SK-N-MC (cell line): ENCODE measurements at regions not wholly inside any gene's neighbourhood (a gene's known extent, or its start where the extent isn't known, plus 50 kb on each side); places are given as distances from the start of the nearest gene placed in this dataset.

Experiments
- DNase-seq: peaks from one replicate; pipeline ENCODE4 v3.0.0-alpha.2; 2011; ENCODE audit warnings: low read depth, low spot score
- H3K27ac ChIP-seq: fragments of 200-600 bp; sonication (generic); 2 replicates; pipeline ENCODE4 v1.5.1; 2016; ENCODE audit warnings: mixed run types
- H3K36me3 ChIP-seq: fragments of 200-600 bp; sonication (generic); 2 replicates; pipeline ENCODE4 v1.6.1; 2017; ENCODE audit warnings: antibody characterized with exemption, low read length, mixed read lengths; ENCODE audit not compliant: insufficient read depth
- H3K4me3 ChIP-seq: fragments of 200-600 bp; sonication (generic); 2 replicates; pipeline ENCODE4 v1.5.1; 2016
- H3K9ac ChIP-seq: fragments of 200-600 bp; sonication (generic); 2 replicates; pipeline ENCODE4 v1.8.0; 2017; ENCODE audit warnings: mixed run types, mixed read lengths; ENCODE audit not compliant: insufficient read length
- H3K9me3 ChIP-seq: fragments of 200-600 bp; sonication (generic); 2 replicates; pipeline ENCODE4 v1.6.1; 2017; ENCODE audit warnings: low read depth, mild to moderate bottlenecking, antibody characterized with exemption, low read length, moderate library complexity, mixed read lengths
- EZH2 ChIP-seq: fragments of 200-600 bp; sonication (generic); IDR thresholded peaks from one replicate; pipeline ENCODE4 v1.6.1; 2017; ENCODE audit warnings: antibody characterized with exemption
- FOXP2 ChIP-seq: optimal IDR thresholded peaks from 2 replicates; pipeline ENCODE3; 2011; ENCODE audit warnings: mild to moderate bottlenecking, moderate library complexity; ENCODE audit not compliant: insufficient read depth; ENCODE audit errors: extremely low read length, control extremely low read depth
- POLR2AphosphoS5 ChIP-seq: IDR thresholded peaks from 2 replicates; pipeline ENCODE4 v1.6.1; 2012; ENCODE audit warnings: mild to moderate bottlenecking, low read depth, low read length, borderline replicate concordance

- no peak overlapping the region for H3K4me3 ChIP-seq
- no peak for DNase-seq
- H3K27ac ChIP-seq = no peak overlapping the region
- TF ChIP-seq EZH2 = no peak
- TF ChIP-seq FOXP2 = no peak
- no peak for TF ChIP-seq POLR2AphosphoS5
- no peaks in the 10 kb centered on the region for H3K9me3 ChIP-seq
- H3K36me3 ChIP-seq = no peaks in the 10 kb centered on the region
- no peak overlapping the region for H3K9ac ChIP-seq
Observed at GRCh38 chr9:79201636-79202035, 370.1 kb upstream of the TLE4 start.

GRCh38 chr9:79208791-79209396 lies 362.9 kb upstream of the TLE4 start:
- Histone ChIP-seq H3K36me3 (no peaks in the 10 kb centered on the region), H3K4me3 (no peak overlapping the region), H3K9ac (no peak overlapping the region), H3K27ac (no peak overlapping the region), H3K9me3 (no peaks in the 10 kb centered on the region)
- no peak for TF ChIP-seq FOXP2
- TF ChIP-seq EZH2 = no peak
- TF ChIP-seq POLR2AphosphoS5 = no peak
- no peak for DNase-seq

- Histone ChIP-seq H3K36me3 (no peaks in the 10 kb centered on the region), H3K4me3 (no peak overlapping the region), H3K27ac (no peak overlapping the region), H3K9me3 (no peaks in the 10 kb centered on the region), H3K9ac (no peak overlapping the region)
- DNase-seq = no peak
- no peak for TF ChIP-seq EZH2
- no peak for TF ChIP-seq FOXP2
- TF ChIP-seq POLR2AphosphoS5 = no peak
Observed at GRCh38 chr9:79210541-79211243, 361.1 kb upstream of the TLE4 start.

GRCh38 chr9:79213417-79214125 lies 358.2 kb upstream of the TLE4 start:
- Histone ChIP-seq H3K9ac (no peak overlapping the region), H3K36me3 (no peaks in the 10 kb centered on the region), H3K27ac (no peak overlapping the region), H3K9me3 (no peaks in the 10 kb centered on the region), H3K4me3 (no peak overlapping the region)
- DNase-seq = no peak
- TF ChIP-seq POLR2AphosphoS5 (no peak), EZH2 (no peak), FOXP2 (no peak)

- H3K36me3 ChIP-seq = no peaks in the 10 kb centered on the region
- no peaks in the 10 kb centered on the region for H3K9me3 ChIP-seq
- TF ChIP-seq EZH2 (no peak), POLR2AphosphoS5 (no peak), FOXP2 (no peak)
- no peak overlapping the region for H3K27ac ChIP-seq
- no peak overlapping the region for H3K4me3 ChIP-seq
- no peak for DNase-seq
- H3K9ac ChIP-seq = no peak overlapping the region
Observed at GRCh38 chr9:79215821-79216220, 355.9 kb upstream of the TLE4 start.

GRCh38 chr9:79220251-79220650 lies 351.5 kb upstream of the TLE4 start:
- H3K36me3 ChIP-seq = no peaks in the 10 kb centered on the region
- no peak overlapping the region for H3K4me3 ChIP-seq
- H3K27ac ChIP-seq = no peak overlapping the region
- no peaks in the 10 kb centered on the region for H3K9me3 ChIP-seq
- no peak for DNase-seq
- TF ChIP-seq POLR2AphosphoS5 (no peak), EZH2 (no peak), FOXP2 (no peak)
- H3K9ac ChIP-seq = no peak overlapping the region

- H3K9ac ChIP-seq = no peak overlapping the region
- no peaks in the 10 kb centered on the region for H3K36me3 ChIP-seq
- H3K4me3 ChIP-seq = no peak overlapping the region
- DNase-seq = no peak
- TF ChIP-seq POLR2AphosphoS5 (no peak), FOXP2 (no peak), EZH2 (no peak)
- H3K9me3 ChIP-seq = no peaks in the 10 kb centered on the region
- no peak overlapping the region for H3K27ac ChIP-seq
Observed at GRCh38 chr9:79220666-79221065, 351.1 kb upstream of the TLE4 start.

GRCh38 chr9:79221084-79221483 lies 350.7 kb upstream of the TLE4 start:
- Histone ChIP-seq H3K9ac (no peak overlapping the region), H3K9me3 (no peaks in the 10 kb centered on the region), H3K36me3 (no peaks in the 10 kb centered on the region), H3K27ac (no peak overlapping the region), H3K4me3 (no peak overlapping the region)
- TF ChIP-seq POLR2AphosphoS5 (no peak), EZH2 (no peak), FOXP2 (no peak)
- DNase-seq = no peak
